Psoas muscle (tissue), 7 donors: ENCODE measurements at regions not wholly inside any gene's neighbourhood (a gene's known extent, or its start where the extent isn't known, plus 50 kb on each side); places are given as distances from the start of the nearest gene placed in this dataset.

Experiments used
- ATAC-seq, 4 donors: fragments of 200-7000 bp; cut with Tn5 transposase; one replicate each; pipeline ENCODE4 v1.9.1; 2020; ENCODE audit warnings: moderate library complexity in 3 of 4, mild to moderate bottlenecking in 2 of 4
- DNase-seq, 2 donors: peaks; one replicate each; pipeline ENCODE4 v3.0.0-alpha.2; 2020
- H3K27ac ChIP-seq: fragments of 200-600 bp; one replicate; pipeline ENCODE4 v1.8.0; 2022
- H3K27me3 ChIP-seq, 3 donors: fragments of 200-600 bp in 1 of 3; one replicate each; pipeline versions ENCODE4 v1.6.1 to v1.8.0; 2013 to 2022; ENCODE audit warnings: low read length in 2 of 3, mild to moderate bottlenecking in 2 of 3, moderate library complexity in 1 of 3; ENCODE audit not compliant: insufficient read depth in 3 of 3
- H3K36me3 ChIP-seq, 2 donors: fragments of 200-600 bp in 1 of 2; one replicate each; pipeline versions ENCODE4 v1.6.1 to v1.8.0; 2013 to 2022; ENCODE audit warnings: low read depth in 1 of 2, mild to moderate bottlenecking in 1 of 2, moderate library complexity in 1 of 2; ENCODE audit not compliant: insufficient read depth in 1 of 2
- H3K4me1 ChIP-seq: fragments of 200-600 bp; one replicate; pipeline ENCODE4 v1.8.0; 2022
- H3K4me3 ChIP-seq: fragments of 200-600 bp; one replicate; pipeline ENCODE4 v1.8.0; 2022; ENCODE audit warnings: mild to moderate bottlenecking
- H3K9me3 ChIP-seq: fragments of 200-600 bp; one replicate; pipeline ENCODE4 v1.8.0; 2022
- WGBS, 3 donors: extraction: QIAGEN DNeasy Blood & Tissue Kit; methylation state at CpG; one replicate each; pipeline versions ENCODE4 v1.1.6 to v1.1.7; 2013; 5-methylcytosine and 5-hydroxymethylcytosine counted together
- intact Hi-C, 2 donors: fragments of 100-400 bp; cut with DNase I; formaldehyde crosslinking; loops; one replicate each; pipeline versions ENCODE4 v1.11.0 to v1.14.2; 2022
- TF ChIP-seq, protein P1 (sequence below): fragments of 200-600 bp; IDR thresholded peaks from one replicate; pipeline ENCODE4 v1.8.0; 2022; ENCODE audit warnings: antibody characterized with exemption
- donor health status: healthy with polysubstance abuse.
- donor health status: DM: no; HTN: no; CAD: no; lungs with moderate emphysema.
- donor health status: Bipolar disorder and iron deficiency.
- donor health status: healthy.
- donor health status: DM: yes; HTN: yes; CAD: no.
- donor health status: DM: no; HTN: no; CAD: no.
- donor health status: DM: yes; HTN: yes; CAD: no.

DNA sequence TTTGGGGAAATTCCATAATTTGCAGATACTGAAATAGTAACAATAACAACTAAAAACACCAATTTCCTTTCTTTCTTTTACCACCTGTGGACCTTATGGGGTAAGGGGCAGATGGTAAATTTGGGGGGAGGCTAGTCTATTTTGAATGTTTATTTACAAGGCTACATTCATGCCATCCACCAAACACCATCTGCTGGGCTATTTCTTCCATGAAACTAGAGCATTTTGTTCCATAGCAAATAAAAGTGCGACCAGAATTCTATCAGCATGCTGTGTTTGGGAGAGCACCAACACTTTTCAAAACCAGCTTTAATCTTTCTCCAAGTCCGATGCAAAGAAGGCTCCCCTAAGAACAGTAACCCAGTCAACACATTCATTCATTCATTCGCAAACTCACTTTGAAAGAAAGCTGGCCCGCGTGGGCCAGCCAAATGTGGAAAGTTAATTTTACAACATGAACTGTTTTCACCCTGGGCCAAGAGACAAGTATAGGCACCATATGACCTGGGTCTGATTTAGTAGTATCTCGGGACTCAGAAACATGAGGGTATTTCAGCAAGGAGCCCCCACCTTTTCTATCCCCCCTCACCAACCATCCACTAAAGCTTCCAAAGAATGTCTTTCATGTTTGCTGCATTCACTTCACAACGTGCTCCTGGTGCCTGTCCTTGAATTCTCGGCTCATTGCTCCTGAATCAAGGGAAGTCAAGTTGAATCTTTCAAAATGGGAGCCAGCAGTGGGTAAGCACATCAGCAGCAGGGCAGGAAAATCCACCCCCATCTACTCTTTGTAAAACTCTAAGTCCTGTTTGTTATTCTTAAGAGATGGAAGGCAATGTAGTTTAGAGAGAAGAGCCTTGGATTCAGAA is 210.6 kb downstream of the C1D start:
- WGBS, 3 donors = 54 to 57% (median 55%) methylated on average over 8 of the region's 8 CpGs
- TF ChIP-seq, protein P1, sequence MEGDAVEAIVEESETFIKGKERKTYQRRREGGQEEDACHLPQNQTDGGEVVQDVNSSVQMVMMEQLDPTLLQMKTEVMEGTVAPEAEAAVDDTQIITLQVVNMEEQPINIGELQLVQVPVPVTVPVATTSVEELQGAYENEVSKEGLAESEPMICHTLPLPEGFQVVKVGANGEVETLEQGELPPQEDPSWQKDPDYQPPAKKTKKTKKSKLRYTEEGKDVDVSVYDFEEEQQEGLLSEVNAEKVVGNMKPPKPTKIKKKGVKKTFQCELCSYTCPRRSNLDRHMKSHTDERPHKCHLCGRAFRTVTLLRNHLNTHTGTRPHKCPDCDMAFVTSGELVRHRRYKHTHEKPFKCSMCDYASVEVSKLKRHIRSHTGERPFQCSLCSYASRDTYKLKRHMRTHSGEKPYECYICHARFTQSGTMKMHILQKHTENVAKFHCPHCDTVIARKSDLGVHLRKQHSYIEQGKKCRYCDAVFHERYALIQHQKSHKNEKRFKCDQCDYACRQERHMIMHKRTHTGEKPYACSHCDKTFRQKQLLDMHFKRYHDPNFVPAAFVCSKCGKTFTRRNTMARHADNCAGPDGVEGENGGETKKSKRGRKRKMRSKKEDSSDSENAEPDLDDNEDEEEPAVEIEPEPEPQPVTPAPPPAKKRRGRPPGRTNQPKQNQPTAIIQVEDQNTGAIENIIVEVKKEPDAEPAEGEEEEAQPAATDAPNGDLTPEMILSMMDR = no peak
- Histone ChIP-seq H3K9me3 (no peaks in the 10 kb centered on the region), H3K4me3 (no peak overlapping the region), H3K36me3 (no peaks in the 10 kb centered on the region), H3K4me1 (no peaks in the 10 kb centered on the region), H3K27me3 (peaks cover 0 to 8% (median 5%) of the 10 kb centered on the region in 3 donors), H3K27ac (no peak overlapping the region)
- DNase-seq (no peak), ATAC-seq (no peak)
- intact Hi-C loops = no loop called here

DNA sequence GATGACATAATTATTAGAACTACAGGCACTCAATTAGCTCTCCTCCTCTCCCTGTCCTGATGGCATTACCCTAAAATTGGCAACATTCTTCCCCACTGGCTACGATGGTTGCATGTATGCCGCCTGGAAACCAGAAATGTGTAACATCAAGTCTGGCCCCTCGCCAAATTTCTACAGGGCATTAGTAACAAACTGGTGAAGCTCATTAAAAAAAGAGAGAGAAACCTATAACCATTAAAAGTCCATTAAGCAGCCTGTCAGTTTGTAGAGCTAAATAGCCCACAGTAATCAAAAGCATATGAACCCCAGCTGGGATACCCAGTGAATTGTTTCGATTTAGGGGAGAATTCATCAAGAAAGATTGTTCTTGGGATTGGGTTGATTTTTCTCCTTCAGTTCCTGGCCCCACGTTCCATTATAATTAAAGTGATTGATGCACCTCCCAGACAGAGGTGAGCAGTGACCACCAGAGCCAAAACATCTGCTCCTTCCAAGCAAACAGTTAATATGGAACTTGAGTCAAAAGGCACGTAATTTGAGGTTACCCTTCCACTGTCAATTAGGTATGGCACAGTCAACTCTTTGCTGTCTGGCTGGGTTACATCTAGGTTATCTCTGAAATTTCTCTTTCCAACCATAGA is 208.6 kb downstream of the C1D start:
- TF ChIP-seq, protein P1 = no peak
- 58 to 63% (median 59%) methylated on average over 6 of the region's 6 CpGs for WGBS, 3 donors
- Histone ChIP-seq H3K36me3 (no peaks in the 10 kb centered on the region), H3K4me3 (no peak overlapping the region), H3K27ac (no peak overlapping the region), H3K4me1 (no peaks in the 10 kb centered on the region), H3K9me3 (no peaks in the 10 kb centered on the region), H3K27me3 (peaks cover 0 to 18% (median 5%) of the 10 kb centered on the region in 3 donors)
- intact Hi-C loops = no loop called here
- DNase-seq (no peak), ATAC-seq (no peak)

DNA sequence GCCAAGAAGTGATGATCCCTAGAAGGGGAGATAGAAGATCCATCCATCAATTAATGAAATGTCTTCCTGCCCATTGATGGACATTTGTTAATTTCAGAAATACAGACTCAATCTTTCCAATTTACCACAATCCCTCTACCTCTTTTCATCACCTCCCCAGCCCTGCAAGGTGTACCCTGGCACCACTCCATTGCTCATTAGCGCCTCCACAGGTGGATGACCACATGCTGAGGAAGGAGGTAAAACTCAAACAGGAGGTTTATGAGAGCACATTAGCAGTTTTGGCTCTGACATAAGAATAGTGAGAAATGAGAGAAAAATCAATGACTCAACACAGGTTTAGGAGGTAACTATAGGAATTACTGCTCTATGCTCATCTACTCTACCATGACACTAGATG is 208.0 kb downstream of the C1D start:
- DNase-seq = no peak
- intact Hi-C loops = no loop called here
- H3K9me3 ChIP-seq = no peaks in the 10 kb centered on the region
- no peak for ATAC-seq
- no peaks in the 10 kb centered on the region for H3K4me1 ChIP-seq
- H3K4me3 ChIP-seq = no peak overlapping the region
- H3K27me3 ChIP-seq = peaks cover 0 to 20% (median 2%) of the 10 kb centered on the region in 3 donors
- H3K36me3 ChIP-seq = no peaks in the 10 kb centered on the region
- TF ChIP-seq, protein P1 = no peak
- H3K27ac ChIP-seq = no peak overlapping the region
- 70 to 93% (median 72%) methylated on average over 1 of the region's 1 CpG for WGBS, 3 donors

DNA sequence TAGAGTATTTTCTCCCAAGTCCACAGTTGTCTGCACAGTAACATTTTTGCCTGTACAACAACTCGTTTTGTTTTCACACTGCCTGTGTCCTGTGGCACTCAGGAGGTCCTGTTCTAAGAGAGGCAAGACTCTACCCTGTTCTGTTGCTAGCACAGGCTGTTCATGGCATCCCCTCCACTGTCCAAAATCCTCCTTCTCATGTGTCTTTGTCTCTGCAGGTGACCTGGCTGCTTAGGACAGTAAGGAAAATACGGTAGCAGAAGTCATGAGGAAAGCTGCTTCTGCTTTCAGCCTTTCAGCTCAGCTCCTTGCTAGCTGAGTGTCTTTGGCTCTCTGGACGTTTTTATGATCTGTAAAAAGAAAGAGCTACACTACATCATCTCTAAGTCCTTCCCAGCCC is 205.9 kb downstream of the C1D start:
- intact Hi-C loops = no loop called here
- Histone ChIP-seq H3K4me1 (no peaks in the 10 kb centered on the region), H3K36me3 (no peaks in the 10 kb centered on the region), H3K4me3 (no peak overlapping the region), H3K9me3 (no peaks in the 10 kb centered on the region), H3K27ac (no peak overlapping the region), H3K27me3 (peaks cover 0 to 16% (median 3%) of the 10 kb centered on the region in 3 donors)
- WGBS, 3 donors = 40 to 46% (median 43%) methylated on average over 3 of the region's 3 CpGs
- TF ChIP-seq, protein P1 = no peak
- no peak for DNase-seq
- ATAC-seq = no peak
